IPS-NIHi7 (cell line): ENCODE measurements at regions not wholly inside any gene's neighbourhood (a gene's known extent, or its start where the extent isn't known, plus 50 kb on each side); places are given as distances from the start of the nearest gene placed in this dataset.
"Not testable (repeated sequence)": the region's sequence is repeated elsewhere in the genome, so short reads cannot be mapped to it uniquely, and the experiment has no call there.

Experiments used
- DNase-seq: peaks from one replicate; pipeline ENCODE4 v3.0.0; 2012; ENCODE audit warnings: mixed read lengths; ENCODE audit errors: extremely low spot score

- DNase-seq = no peak
Observed at GRCh38 chr5:162796507-162796906, 640.9 kb upstream of the CCNG1 start.

GRCh38 chr5:162800301-162800700 lies 637.1 kb upstream of the CCNG1 start:
- no peak for DNase-seq

DNA sequence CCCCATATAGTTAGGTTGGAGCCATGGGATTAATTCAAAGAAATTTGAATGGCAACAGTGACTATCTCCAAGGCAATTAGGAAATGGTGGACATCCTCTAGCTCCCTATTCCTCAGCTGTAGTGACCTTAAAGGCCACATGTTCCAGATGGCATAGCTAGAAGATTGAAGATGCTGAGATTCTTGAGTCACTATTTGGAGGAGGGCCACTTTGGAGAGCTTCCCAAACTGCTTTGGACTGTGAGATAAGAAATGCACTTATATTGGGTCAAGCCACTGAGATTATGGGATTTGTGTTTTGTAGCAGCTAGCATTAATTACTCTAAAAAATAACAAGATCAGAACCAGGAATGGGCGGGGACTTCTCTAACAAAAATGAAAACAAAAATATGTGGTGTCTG lies 636.2 kb upstream of the CCNG1 start:
- no peak for DNase-seq

- DNase-seq = no peak
Observed at GRCh38 chr5:162806195-162806594, 631.2 kb upstream of the CCNG1 start.

DNA sequence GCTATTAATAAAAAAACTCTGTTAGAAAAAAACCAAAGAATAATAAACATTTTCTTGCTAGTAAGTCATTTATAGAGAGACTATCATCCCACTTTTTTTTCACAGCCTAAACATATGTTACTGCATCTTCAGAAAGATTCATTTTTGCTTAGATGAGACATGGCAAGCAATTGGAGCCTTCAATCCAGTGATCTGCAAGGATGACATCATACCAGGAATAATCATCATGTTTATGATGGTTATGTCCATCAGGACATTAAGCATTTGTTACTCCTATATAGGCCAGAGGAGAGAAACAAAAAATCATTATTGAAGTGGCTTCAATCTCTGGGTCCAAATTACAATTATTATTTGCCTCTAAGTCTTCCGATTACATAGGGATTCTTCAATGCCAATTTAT lies 626.3 kb upstream of the CCNG1 start:
- no peak for DNase-seq

DNA sequence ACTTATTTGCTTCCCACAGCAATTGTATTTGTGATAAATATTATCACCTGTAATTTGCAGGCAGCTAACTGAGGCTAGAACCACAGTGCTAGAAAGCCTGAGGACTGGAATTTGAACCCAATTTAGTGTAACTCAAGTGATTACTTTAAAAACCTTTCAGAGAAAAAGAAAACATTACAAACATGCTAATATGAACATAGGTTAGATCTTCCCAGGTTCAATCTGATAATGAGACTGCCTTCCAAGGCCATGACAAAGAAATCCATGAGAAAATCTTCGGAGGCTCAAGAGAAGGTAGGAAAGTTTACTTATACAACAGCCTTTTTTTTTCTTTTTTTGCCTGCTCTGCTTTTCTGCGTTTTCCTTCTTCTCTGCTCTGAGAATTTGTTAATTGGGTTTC lies 620.6 kb upstream of the CCNG1 start:
- DNase-seq = no peak

DNA sequence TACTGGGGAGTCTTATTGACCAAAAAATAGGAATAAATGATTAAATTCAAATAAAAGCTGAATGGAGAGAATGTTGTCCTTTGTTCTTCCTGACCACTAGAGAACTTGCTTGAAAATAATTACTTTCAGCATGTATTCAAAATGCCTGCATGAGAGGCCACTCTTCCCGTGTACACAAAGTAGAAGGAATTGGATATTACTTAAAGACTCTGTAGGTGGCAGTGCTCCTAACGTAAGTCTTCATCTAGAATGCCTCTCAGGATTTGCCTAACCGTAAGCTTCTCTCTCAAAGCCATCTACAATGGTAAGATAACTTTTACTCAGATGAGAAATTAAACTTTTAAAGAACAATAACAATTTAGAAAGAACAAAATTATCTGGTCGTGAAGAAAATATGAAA lies 620.0 kb upstream of the CCNG1 start:
- DNase-seq = no peak

DNA sequence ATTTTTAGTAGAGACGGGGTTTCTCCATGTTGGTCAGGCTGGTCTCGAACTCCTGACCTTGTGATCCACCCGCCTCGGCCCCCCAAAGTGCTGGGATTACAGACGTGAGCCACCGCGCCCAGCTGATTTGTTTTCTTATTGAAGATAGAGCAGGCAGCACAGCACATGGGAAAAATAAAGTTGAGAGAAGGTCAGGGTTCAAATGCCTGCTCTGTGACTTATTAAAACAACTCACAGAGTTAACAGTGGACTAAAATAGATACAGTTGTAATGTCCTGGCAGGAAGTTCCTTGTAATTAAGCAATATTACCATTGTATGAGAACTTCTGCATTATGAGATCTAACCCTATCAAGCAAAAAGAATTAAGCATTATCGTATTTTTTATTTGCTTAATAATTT lies 615.7 kb upstream of the CCNG1 start:
- DNase-seq = not testable (repeated sequence)

GRCh38 chr5:162824360-162824759 lies 613.0 kb upstream of the CCNG1 start:
- DNase-seq = no peak

DNA sequence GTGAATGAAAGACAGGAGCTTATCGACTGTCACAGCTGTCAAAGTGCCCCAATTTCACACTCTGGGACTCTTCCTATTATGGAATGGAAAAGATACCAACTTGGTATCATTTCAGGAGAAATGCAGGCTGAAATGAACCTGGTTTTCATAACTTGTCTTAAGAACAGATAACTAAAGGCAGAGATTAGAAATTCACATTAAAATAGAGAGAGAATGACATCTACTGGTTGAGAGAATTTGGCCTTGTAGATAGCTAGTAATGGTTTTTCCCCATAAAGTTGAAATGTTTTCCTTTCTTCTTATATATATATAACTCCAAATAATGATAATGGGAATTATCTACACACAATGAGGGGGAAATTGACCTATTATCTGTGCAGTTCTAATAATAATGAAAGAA lies 600.2 kb upstream of the CCNG1 start:
- DNase-seq = no peak

DNA sequence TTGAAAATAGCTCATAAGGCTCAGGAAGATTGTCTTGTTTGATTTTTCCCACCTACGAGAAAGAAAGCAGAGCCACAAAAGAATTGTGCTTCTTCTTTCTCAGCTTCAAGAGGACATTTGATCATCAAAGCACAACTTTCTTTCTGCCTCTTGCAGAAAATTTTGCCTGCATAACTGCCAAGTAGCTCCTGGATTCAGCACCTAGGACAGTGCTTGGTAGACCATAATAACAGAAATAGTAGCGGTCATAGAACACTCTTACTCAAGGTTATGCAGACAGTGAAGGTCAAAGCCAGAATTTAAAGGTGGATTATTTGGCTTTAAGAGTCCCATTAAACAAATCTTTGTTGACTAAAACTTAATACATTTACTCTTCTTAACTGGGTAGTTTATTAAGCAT lies 594.7 kb upstream of the CCNG1 start:
- DNase-seq = no peak

- DNase-seq = no peak
Observed at GRCh38 chr5:162852134-162852533, 585.3 kb upstream of the CCNG1 start.

DNA sequence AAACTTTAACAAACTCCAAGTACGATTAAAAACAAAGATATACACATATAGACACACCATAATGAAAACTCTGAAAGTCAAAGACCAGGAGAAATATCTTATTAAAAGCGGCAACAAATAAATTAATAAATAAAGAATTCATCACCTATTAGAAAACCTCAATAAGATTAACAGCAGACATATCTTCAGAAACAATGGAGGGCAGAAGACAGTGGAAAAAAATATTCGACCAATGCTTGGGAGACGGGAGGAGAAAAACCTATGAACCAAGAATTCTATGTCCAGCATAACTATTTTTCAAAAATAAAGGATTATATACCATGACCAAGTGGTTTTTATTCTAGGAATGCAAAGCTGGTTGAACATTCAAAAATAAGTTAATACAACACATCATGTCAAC lies 578.6 kb upstream of the CCNG1 start:
- no peak for DNase-seq

- no peak for DNase-seq
Observed at GRCh38 chr5:162870966-162871365, 566.4 kb upstream of the CCNG1 start.

DNA sequence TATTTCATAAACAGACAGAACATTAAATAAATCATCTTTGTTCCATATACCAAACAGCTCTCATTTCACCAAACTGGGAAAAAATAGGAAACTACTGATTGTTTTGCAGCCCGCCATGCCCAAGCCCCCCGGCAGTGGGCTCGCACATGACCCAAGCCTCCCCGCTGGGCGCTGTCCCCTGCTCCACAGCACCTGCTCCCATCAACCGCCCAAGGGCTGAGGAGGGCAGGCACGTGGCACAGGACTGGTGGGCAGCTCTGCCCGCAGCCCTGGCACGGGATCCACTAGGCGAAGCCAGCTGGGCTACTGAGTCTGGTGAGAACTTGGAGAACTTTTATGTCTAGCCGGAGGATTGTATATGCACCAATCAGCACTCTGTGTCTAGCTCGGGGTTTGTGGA lies 554.8 kb upstream of the CCNG1 start:
- DNase-seq = no peak

DNA sequence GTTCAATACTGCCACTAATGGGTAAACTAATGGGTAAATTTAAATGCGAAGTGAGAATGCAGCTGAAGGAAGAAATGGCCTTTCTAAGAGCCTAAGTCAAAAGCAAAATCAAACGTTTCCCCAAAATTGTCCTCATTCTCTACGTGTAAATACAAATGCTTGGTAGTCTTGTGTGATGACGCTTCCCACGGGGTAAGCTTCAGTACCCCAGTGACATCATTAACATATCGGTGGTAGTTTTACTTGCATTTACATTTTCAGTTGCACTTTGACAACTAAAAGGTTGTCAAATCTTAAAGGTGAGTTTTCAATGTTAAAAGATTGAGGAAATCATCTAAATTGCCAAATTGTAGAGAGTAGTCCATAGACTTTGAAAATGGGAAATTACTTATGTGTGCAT lies 550.7 kb upstream of the CCNG1 start:
- DNase-seq = no peak

GRCh38 chr5:162888268-162888667 lies 549.1 kb upstream of the CCNG1 start:
- DNase-seq = no peak

DNA sequence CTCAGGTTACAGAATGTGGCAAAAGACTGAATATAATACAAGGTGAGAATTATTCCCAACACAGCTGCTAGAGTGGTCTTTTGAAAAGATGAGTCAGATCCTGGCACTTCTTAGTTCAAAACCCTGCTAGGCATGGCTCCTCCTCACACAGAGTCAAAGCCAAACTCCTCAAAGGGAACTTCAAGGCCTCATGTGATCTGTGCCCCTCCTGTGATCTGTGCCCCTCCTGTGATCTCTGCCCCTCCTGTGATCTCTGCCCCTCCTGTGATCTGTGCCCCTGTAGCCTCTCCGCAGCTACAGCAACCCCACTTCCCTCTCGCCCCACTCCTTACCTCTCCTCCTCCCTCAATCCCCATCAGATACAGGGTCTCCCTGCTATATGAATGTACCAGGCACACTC lies 525.5 kb upstream of the CCNG1 start:
- no peak for DNase-seq

GRCh38 chr5:162916368-162916767 lies 521.0 kb upstream of the CCNG1 start:
- DNase-seq = no peak

DNA sequence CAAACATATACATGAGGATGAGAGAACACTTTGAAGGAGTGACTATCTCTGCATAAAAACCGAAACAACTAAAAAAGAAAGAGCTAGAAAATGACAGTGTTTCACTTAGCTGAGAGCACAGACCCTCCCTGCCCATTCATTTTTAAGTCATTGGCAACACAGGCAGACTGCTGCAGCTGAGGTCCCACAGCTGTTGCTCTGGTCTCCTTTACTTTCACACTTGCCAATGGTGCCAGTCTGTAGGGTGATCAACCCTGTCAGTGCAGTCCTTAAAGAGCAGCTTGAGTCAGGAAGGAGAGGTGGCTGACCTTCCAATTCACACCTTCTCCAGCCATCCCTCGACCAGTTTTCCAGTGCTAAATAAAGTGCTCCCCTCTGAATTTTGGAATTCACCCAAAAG lies 508.3 kb upstream of the CCNG1 start:
- DNase-seq = no peak

DNA sequence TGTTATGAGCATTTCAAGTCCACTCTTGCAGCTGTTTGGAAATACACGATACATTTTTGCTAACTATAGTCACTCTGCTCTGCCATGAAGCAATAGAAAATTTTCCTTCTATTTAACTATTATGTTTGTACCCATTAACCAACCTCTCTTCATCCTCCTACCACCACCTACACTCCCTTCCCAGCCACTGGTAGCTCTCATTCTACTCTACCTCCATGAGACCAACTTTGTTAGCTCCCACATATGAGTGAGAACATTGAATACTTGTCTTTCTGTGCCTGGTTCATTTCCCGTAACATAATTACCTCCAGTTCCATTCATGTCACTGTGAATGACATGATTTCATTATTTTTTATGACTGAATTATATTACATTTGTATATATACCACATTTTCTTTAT lies 505.9 kb upstream of the CCNG1 start:
- DNase-seq = no peak

DNA sequence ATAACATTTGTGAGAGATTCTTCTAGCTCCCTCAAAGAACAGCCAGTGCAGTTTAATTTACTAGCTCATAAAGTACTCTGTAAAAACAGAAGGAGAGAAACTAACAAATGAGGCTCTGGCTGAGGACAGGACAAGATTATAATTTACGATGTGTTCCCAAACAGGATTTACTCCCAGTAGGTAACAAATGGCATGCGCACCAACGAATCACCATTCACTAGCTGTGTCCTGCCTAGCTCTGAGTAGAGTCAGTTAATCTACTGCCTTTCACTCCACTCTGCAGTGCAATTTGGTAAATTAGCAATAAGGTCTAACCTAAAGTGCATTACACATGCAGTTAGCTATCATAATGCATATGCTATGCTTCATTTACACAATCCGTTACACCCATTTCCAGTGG lies 497.4 kb upstream of the CCNG1 start:
- no peak for DNase-seq

- no peak for DNase-seq
Observed at GRCh38 chr5:162948677-162949076, 488.7 kb upstream of the CCNG1 start.

DNA sequence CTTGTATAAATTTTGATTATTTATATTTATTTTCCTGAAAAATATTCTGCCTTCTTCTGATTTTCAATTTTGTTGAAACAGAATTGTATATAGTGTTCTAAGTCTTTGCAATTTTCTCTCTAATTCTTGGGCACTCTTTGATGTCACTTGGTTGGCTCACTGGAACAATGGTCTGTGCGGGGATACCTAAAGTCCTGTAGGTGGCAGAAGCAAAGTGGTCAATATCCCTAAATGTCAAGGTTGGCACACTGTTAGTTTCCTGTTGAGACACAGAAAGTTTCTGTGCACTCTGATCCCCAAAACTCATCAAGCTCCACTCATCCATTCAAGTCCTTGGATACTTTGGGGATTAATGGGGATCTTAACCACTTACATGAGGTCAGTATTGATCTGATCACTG lies 480.8 kb upstream of the CCNG1 start:
- peak; percentile 10 for DNase-seq

DNA sequence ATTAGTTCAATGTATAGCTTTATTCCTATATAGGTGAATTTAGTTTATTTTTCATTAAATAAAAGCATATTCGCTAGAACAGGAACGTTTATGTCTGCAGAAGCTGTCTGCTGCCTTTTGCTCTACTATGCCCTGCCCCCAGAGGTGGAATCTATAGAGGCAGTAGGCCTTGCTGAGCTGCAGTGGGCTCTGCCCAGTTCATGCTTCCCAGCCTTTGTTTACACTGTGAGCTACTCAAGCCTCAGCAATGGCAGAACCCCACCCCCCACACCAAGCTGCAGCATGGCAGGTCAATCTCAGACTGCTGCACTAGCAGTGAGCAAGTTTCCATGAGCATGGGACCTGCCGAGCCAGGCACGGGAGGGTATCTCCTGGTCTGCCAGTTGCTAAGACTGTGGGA lies 473.3 kb upstream of the CCNG1 start:
- not testable (repeated sequence) for DNase-seq
